GM21528 (cell line): ENCODE measurements at regions not wholly inside any gene's neighbourhood (a gene's known extent, or its start where the extent isn't known, plus 50 kb on each side); places are given as distances from the start of the nearest gene placed in this dataset.

ENCODE experiments used
- ATAC-seq: cut with Tn5 transposase; IDR thresholded peaks from one replicate; pipeline ENCODE4 v1.9.1; 2021; ENCODE audit warnings: mild to moderate bottlenecking, moderate library complexity; ENCODE audit not compliant: unreplicated experiment, low FRiP score

GRCh38 chr12:25301798-25302197, 51.1 kb upstream of the KRAS start:
- ATAC-seq, result no peak
